ENCODE measurements at regions not wholly inside any gene's neighbourhood (a gene's known extent, or its start where the extent isn't known, plus 50 kb on each side); places are given as distances from the start of the nearest gene placed in this dataset.

- ChIA-PET CTCF (no interaction called here), POLR2A (ENCODE audit: unreplicated experiment) (no interaction called here)
- Histone ChIP-seq H3K36me3 (ENCODE audit: control insufficient read depth, insufficient read depth, low read length) (no peaks in the 10 kb centered on the region), H4K8ac (ENCODE audit: low read depth in 2 of 2, low read length in 2 of 2) (no peak overlapping the region), H2AK9ac (replicated peaks; ENCODE audit: low read depth, low read length, poor library complexity) (no peak overlapping the region), H3K4me2 (ENCODE audit: low read depth, low read length) (no peak overlapping the region), H3K9ac (ENCODE audit: low read depth, low read length) (no peak overlapping the region), H3K79me1 (ENCODE audit: low read depth in 1 of 2, low read length in 2 of 2) (peaks cover 2 to 24% of the 10 kb centered on the region in 2 experiments; a peak in 2 of 4 replicates), H4K5ac (ENCODE audit: low read depth, low read length) (no peak overlapping the region), H3K4me3 (ENCODE audit: insufficient read depth, low read depth, low read length) (no peak overlapping the region), H3K4ac (ENCODE audit: low read depth, low read length) (no peak overlapping the region), H3K4me1 (ENCODE audit: control insufficient read depth, insufficient read depth, low read length) (no peaks in the 10 kb centered on the region; the same call in 1 of the 2 replicates), H2AK5ac (ENCODE audit: low read depth, low read length) (no peak overlapping the region), H2BK5ac (ENCODE audit: low read depth, low read length, poor library complexity, severe bottlenecking) (no peak overlapping the region), H2BK120ac (ENCODE audit: low read depth, low read length) (no peak overlapping the region), H3K9me3 (ENCODE audit: control insufficient read depth, insufficient read depth, low read length) (peaks cover 3% of the 10 kb centered on the region; the same call in 1 of the 2 replicates), H3K27me3 (ENCODE audit: control insufficient read depth, insufficient read depth, low read length) (no peaks in the 10 kb centered on the region), H3K14ac (replicated peaks; ENCODE audit: low read depth, low read length) (no peak overlapping the region), H3K23ac (ENCODE audit: low read depth, low read length) (no peak overlapping the region), H4K91ac (ENCODE audit: insufficient read depth, low read depth, low read length) (no peak overlapping the region), H3K18ac (ENCODE audit: low read depth, low read length) (no peak overlapping the region), H4K20me1 (ENCODE audit: insufficient read depth, low read length) (no peaks in the 10 kb centered on the region), H3K27ac (ENCODE audit: insufficient read depth, low read length) (no peak overlapping the region), H2BK15ac (ENCODE audit: low read depth, low read length) (no peak overlapping the region), H3K9me1 (ENCODE audit: insufficient read depth, low read length) (peaks cover 3% of the 10 kb centered on the region; the same call in 1 of the 2 replicates), H2BK20ac (ENCODE audit: low read depth, low read length) (no peak overlapping the region), H3K56ac (ENCODE audit: extremely low read depth, insufficient read depth, low read length) (no peak overlapping the region), H2AFZ (replicated peaks; ENCODE audit: low read length, poor library complexity) (no peak overlapping the region)
- no TSS peak for BruUV-seq (replicated peaks)
- dilution Hi-C loops (cut with HindIII; ENCODE audit: low sequenced_read_pairs, unreplicated experiment) (no loop called here), in situ Hi-C loops (cut with MboI; ENCODE audit: low sequenced_read_pairs) (no loop called here), intact Hi-C loops (cut with micrococcal nuclease) (no loop called here)
- TF ChIP-seq MAFK (IDR thresholded peaks at IDR 0.05; ENCODE audit: low read depth, low read length): no peak
- no peak for TF ChIP-seq RCOR1 (IDR thresholded peaks at IDR 0.05; ENCODE audit: insufficient replicate concordance, low read length)
- ATAC-seq (ENCODE audit: low read depth) (no peak), DNase-seq (no peak)
- WGBS, 2 experiments (ENCODE audit: extremely low coverage in 2 of 2, insufficient read length in 1 of 2): no CpG with 5 or more reads among the region's 3 CpGs
Observed at GRCh38 chr12:24467226-24467625, 481.7 kb downstream of the BCAT1 start.

Data from IMR-90 (cell line).